ENCODE measurements at regions not wholly inside any gene's neighbourhood (a gene's known extent, or its start where the extent isn't known, plus 50 kb on each side); places are given as distances from the start of the nearest gene placed in this dataset.

- Histone ChIP-seq H3K9me3 (ENCODE audit: low read length) (peaks cover 12% of the 10 kb centered on the region), H3K4me1 (ENCODE audit: insufficient read depth, low read length) (peaks cover 8% of the 10 kb centered on the region; the same call in 1 of the 2 replicates), H3K27me3 (ENCODE audit: low read length) (peaks cover 4% of the 10 kb centered on the region; the same call in 1 of the 2 replicates), H4K20me1 (ENCODE audit: low read length) (no peaks in the 10 kb centered on the region), H3K4me2 (ENCODE audit: low read length) (no peak overlapping the region), H3K79me2 (ENCODE audit: low read length) (no peaks in the 10 kb centered on the region), H2AFZ (ENCODE audit: low read length) (no peak overlapping the region), H3K36me3 (ENCODE audit: low read depth, low read length) (no peaks in the 10 kb centered on the region), H3K9ac (ENCODE audit: low read length) (no peak overlapping the region), H3K9me2 (replicated peaks; ENCODE audit: low read length) (no peaks in the 10 kb centered on the region; the same call in 1 of the 2 replicates), H3K4me3 (ENCODE audit: low read length) (no peak overlapping the region), H3F3A (ENCODE audit: low read length, unreplicated experiment) (no peaks in the 10 kb centered on the region), H3K27ac (ENCODE audit: low read length) (no peak overlapping the region)
- ATAC-seq: no peak
- ChIA-PET POLR2A (ENCODE audit: unreplicated experiment) (no interaction called here), CTCF (no interaction called here)
- no peak for DNase-seq
- no peak for TF ChIP-seq EZH2 (IDR thresholded peaks at IDR 0.05; ENCODE audit: low read length, unreplicated experiment)
- no peak for TF ChIP-seq EZH2phosphoT487 (IDR thresholded peaks at IDR 0.05; ENCODE audit: borderline replicate concordance, low read length)
- TF ChIP-seq, protein P1, sequence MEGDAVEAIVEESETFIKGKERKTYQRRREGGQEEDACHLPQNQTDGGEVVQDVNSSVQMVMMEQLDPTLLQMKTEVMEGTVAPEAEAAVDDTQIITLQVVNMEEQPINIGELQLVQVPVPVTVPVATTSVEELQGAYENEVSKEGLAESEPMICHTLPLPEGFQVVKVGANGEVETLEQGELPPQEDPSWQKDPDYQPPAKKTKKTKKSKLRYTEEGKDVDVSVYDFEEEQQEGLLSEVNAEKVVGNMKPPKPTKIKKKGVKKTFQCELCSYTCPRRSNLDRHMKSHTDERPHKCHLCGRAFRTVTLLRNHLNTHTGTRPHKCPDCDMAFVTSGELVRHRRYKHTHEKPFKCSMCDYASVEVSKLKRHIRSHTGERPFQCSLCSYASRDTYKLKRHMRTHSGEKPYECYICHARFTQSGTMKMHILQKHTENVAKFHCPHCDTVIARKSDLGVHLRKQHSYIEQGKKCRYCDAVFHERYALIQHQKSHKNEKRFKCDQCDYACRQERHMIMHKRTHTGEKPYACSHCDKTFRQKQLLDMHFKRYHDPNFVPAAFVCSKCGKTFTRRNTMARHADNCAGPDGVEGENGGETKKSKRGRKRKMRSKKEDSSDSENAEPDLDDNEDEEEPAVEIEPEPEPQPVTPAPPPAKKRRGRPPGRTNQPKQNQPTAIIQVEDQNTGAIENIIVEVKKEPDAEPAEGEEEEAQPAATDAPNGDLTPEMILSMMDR (conservative IDR thresholded peaks at IDR 0.05; ENCODE audit: low read depth, low read length): no peak
- intact Hi-C loops (cut with micrococcal nuclease): no loop called here
- no TSS peak for BruUV-seq (replicated peaks)
These were observed 64.1 kb downstream of the NRN1 start for GRCh38 chr6:5942591-5942990.

DNA sequence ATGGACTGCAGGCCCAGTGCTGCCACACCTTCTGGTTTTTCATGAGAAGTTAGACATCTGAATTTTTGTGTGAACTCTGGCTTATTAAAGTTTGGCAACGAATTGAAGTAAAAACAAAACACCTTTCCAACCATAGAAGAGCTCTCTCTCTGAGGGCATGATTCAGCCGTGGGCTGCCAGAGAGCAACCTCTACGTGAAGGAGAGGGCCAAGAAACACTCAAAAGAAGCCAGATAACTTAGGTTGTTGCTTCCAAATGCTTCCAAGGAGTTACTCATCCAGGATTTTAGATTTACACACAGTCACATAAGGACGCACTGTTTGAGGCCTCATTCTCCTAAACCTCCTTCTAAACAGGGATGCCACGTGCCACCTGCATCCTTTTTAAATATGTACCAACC lies 65.5 kb downstream of the NRN1 start:
- Histone ChIP-seq H3K36me3 (ENCODE audit: low read depth, low read length) (no peaks in the 10 kb centered on the region), H4K20me1 (ENCODE audit: low read length) (no peaks in the 10 kb centered on the region), H3F3A (ENCODE audit: low read length, unreplicated experiment) (no peaks in the 10 kb centered on the region), H3K27me3 (ENCODE audit: low read length) (no peaks in the 10 kb centered on the region), H3K27ac (ENCODE audit: low read length) (no peak overlapping the region), H3K9ac (ENCODE audit: low read length) (no peak overlapping the region), H3K4me3 (ENCODE audit: low read length) (no peak overlapping the region), H3K9me2 (replicated peaks; ENCODE audit: low read length) (no peaks in the 10 kb centered on the region; the same call in 1 of the 2 replicates), H3K9me3 (ENCODE audit: low read length) (peaks cover 12% of the 10 kb centered on the region), H2AFZ (ENCODE audit: low read length) (no peak overlapping the region), H3K79me2 (ENCODE audit: low read length) (no peaks in the 10 kb centered on the region), H3K4me1 (ENCODE audit: insufficient read depth, low read length) (peaks cover 8% of the 10 kb centered on the region; the same call in 1 of the 2 replicates), H3K4me2 (ENCODE audit: low read length) (0 out of 2 replicates have a peak overlapping the region, but pooled peaks have one; percentile 17)
- ChIA-PET POLR2A (ENCODE audit: unreplicated experiment) (no interaction called here), CTCF (no interaction called here)
- DNase-seq (no peak), ATAC-seq (peak; percentile 44)
- no TSS peak for BruUV-seq (replicated peaks)
- intact Hi-C loops (cut with micrococcal nuclease): no loop called here
- TF ChIP-seq EZH2phosphoT487 (IDR thresholded peaks at IDR 0.05; ENCODE audit: borderline replicate concordance, low read length) (no peak), EZH2 (IDR thresholded peaks at IDR 0.05; ENCODE audit: low read length, unreplicated experiment) (no peak)
- TF ChIP-seq, protein P1 (conservative IDR thresholded peaks at IDR 0.05; ENCODE audit: low read depth, low read length): no peak

DNA sequence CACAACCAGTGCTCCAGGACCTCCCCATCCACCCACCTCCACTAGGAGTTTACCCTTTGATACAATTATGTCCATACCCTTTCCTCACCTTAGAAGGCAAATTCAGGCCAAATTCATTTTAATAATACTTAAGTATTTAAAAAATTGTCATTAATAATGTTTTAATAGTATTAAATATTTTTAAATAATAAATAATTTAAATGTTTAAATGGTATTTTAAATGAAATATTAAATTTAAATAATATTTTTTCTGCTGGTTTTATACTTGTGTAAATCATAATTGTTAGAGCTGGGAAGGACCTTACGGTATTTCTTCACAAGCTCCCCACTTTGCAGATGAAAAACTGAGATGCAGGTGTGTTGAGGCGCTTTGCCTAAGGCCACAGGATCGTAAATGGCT lies 67.8 kb downstream of the NRN1 start:
- no peaks in the 10 kb centered on the region for H3K9me2 ChIP-seq (replicated peaks; ENCODE audit: low read length)
- H3F3A ChIP-seq (ENCODE audit: low read length, unreplicated experiment): no peaks in the 10 kb centered on the region
- TF ChIP-seq EZH2phosphoT487 (IDR thresholded peaks at IDR 0.05; ENCODE audit: borderline replicate concordance, low read length): no peak
- TF ChIP-seq EZH2 (IDR thresholded peaks at IDR 0.05; ENCODE audit: low read length, unreplicated experiment): no peak
- TF ChIP-seq, protein P1 (conservative IDR thresholded peaks at IDR 0.05; ENCODE audit: low read depth, low read length): no peak
- no peaks in the 10 kb centered on the region for H4K20me1 ChIP-seq (ENCODE audit: low read length)
- DNase-seq: no peak
- H3K4me1 ChIP-seq (ENCODE audit: insufficient read depth, low read length): peaks cover 8% of the 10 kb centered on the region; the same call in 1 of the 2 replicates
- H3K9ac ChIP-seq (ENCODE audit: low read length): no peak overlapping the region
- no peaks in the 10 kb centered on the region for H3K36me3 ChIP-seq (ENCODE audit: low read depth, low read length)
- H2AFZ ChIP-seq (ENCODE audit: low read length): no peak overlapping the region
- H3K4me2 ChIP-seq (ENCODE audit: low read length): no peak overlapping the region
- intact Hi-C loops (cut with micrococcal nuclease): no loop called here
- no peak for ATAC-seq
- no peaks in the 10 kb centered on the region for H3K79me2 ChIP-seq (ENCODE audit: low read length)
- H3K9me3 ChIP-seq (ENCODE audit: low read length): peaks cover 8% of the 10 kb centered on the region
- no peak overlapping the region for H3K27ac ChIP-seq (ENCODE audit: low read length)
- peaks cover 12% of the 10 kb centered on the region for H3K27me3 ChIP-seq (ENCODE audit: low read length)
- H3K4me3 ChIP-seq (ENCODE audit: low read length): no peak overlapping the region
- ChIA-PET CTCF (no interaction called here), POLR2A (ENCODE audit: unreplicated experiment) (no interaction called here)
- no TSS peak for BruUV-seq (replicated peaks)
